ENCODE measurements at regions not wholly inside any gene's neighbourhood (a gene's known extent, or its start where the extent isn't known, plus 50 kb on each side); places are given as distances from the start of the nearest gene placed in this dataset.

- TF ChIP-seq ARID4B (CRISPR knock-in tag; IDR thresholded peaks at IDR 0.05; ENCODE audit: borderline replicate concordance) (no peak), NFE2L1 (CRISPR knock-in tag; IDR thresholded peaks at IDR 0.05) (no peak), ZNF671 (CRISPR knock-in tag; IDR thresholded peaks at IDR 0.05) (no peak), MYBL2 (CRISPR knock-in tag; IDR thresholded peaks at IDR 0.05) (no peak), SMAD4 (CRISPR knock-in tag; IDR thresholded peaks at IDR 0.05) (no peak), ZBTB21 (CRISPR knock-in tag; IDR thresholded peaks at IDR 0.05; ENCODE audit: borderline replicate concordance) (no peak), FOXP1 (CRISPR knock-in tag; IDR thresholded peaks at IDR 0.05; ENCODE audit: borderline replicate concordance) (no peak)
These were observed 118.1 kb downstream of the GNAT3 start (continued) for GRCh38 chr7:80393786-80394185.

- Mint-ChIP-seq H3K4me3 (no peak overlapping the region), H3K9me3 (peaks cover 11% of the 10 kb centered on the region), H3K4me1 (peaks cover 3% of the 10 kb centered on the region), H3K27me3 (ENCODE audit: low read depth) (no peaks in the 10 kb centered on the region), H3K36me3 (no peaks in the 10 kb centered on the region), H3K27ac (no peak overlapping the region)
- DNase-seq (ENCODE audit: low spot score), result no peak
- ChIA-PET POLR2A (no interaction called here), CTCF (interaction anchor here (0.7 to 1.4 kb wide), 8 partner anchors 12 to 332 kb away, joined by 3 to 11 read pairs (median 3); partner anchors contain the start of gene GNAI1)
- ATAC-seq, result no peak
- TF ChIP-seq HMGA2 (CRISPR knock-in tag; IDR thresholded peaks at IDR 0.05), result no peak
- TF ChIP-seq ARID4B (CRISPR knock-in tag; IDR thresholded peaks at IDR 0.05; ENCODE audit: borderline replicate concordance), result no peak
- TF ChIP-seq TEAD1 (CRISPR knock-in tag; IDR thresholded peaks at IDR 0.05), result no peak
- TF ChIP-seq, protein P1, sequence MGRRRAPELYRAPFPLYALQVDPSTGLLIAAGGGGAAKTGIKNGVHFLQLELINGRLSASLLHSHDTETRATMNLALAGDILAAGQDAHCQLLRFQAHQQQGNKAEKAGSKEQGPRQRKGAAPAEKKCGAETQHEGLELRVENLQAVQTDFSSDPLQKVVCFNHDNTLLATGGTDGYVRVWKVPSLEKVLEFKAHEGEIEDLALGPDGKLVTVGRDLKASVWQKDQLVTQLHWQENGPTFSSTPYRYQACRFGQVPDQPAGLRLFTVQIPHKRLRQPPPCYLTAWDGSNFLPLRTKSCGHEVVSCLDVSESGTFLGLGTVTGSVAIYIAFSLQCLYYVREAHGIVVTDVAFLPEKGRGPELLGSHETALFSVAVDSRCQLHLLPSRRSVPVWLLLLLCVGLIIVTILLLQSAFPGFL (CRISPR knock-in tag; IDR thresholded peaks at IDR 0.05; ENCODE audit: borderline replicate concordance), result no peak
- TF ChIP-seq, protein P2, sequence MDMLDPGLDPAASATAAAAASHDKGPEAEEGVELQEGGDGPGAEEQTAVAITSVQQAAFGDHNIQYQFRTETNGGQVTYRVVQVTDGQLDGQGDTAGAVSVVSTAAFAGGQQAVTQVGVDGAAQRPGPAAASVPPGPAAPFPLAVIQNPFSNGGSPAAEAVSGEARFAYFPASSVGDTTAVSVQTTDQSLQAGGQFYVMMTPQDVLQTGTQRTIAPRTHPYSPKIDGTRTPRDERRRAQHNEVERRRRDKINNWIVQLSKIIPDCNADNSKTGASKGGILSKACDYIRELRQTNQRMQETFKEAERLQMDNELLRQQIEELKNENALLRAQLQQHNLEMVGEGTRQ (CRISPR knock-in tag; IDR thresholded peaks at IDR 0.05), result no peak
- TF ChIP-seq RELA (CRISPR knock-in tag; IDR thresholded peaks at IDR 0.05; ENCODE audit: borderline replicate concordance), result no peak
- TF ChIP-seq PRRX2 (CRISPR knock-in tag; IDR thresholded peaks at IDR 0.05), result no peak
- TF ChIP-seq JAZF1 (CRISPR knock-in tag; IDR thresholded peaks at IDR 0.05), result no peak
- no peak for TF ChIP-seq JUN (CRISPR knock-in tag; IDR thresholded peaks at IDR 0.05)
- no peak for TF ChIP-seq NFE2L1 (CRISPR knock-in tag; IDR thresholded peaks at IDR 0.05)
- no peak for TF ChIP-seq ZNF416 (CRISPR knock-in tag; IDR thresholded peaks at IDR 0.05)
- no peak for TF ChIP-seq ZNF423 (CRISPR knock-in tag; IDR thresholded peaks at IDR 0.05)
- TF ChIP-seq CREB1 (CRISPR knock-in tag; IDR thresholded peaks at IDR 0.05), result no peak
- no peak for TF ChIP-seq SMAD3 (CRISPR knock-in tag; IDR thresholded peaks at IDR 0.05; ENCODE audit: borderline replicate concordance)
- TF ChIP-seq, protein P3, sequence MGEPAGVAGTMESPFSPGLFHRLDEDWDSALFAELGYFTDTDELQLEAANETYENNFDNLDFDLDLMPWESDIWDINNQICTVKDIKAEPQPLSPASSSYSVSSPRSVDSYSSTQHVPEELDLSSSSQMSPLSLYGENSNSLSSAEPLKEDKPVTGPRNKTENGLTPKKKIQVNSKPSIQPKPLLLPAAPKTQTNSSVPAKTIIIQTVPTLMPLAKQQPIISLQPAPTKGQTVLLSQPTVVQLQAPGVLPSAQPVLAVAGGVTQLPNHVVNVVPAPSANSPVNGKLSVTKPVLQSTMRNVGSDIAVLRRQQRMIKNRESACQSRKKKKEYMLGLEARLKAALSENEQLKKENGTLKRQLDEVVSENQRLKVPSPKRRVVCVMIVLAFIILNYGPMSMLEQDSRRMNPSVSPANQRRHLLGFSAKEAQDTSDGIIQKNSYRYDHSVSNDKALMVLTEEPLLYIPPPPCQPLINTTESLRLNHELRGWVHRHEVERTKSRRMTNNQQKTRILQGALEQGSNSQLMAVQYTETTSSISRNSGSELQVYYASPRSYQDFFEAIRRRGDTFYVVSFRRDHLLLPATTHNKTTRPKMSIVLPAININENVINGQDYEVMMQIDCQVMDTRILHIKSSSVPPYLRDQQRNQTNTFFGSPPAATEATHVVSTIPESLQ (CRISPR knock-in tag; IDR thresholded peaks at IDR 0.05), result no peak
These were observed 119.4 kb downstream of the GNAT3 start for GRCh38 chr7:80392229-80393169.

Data from WTC11 (cell line).